ENCODE measurements at regions not wholly inside any gene's neighbourhood (a gene's known extent, or its start where the extent isn't known, plus 50 kb on each side); places are given as distances from the start of the nearest gene placed in this dataset.

DNA sequence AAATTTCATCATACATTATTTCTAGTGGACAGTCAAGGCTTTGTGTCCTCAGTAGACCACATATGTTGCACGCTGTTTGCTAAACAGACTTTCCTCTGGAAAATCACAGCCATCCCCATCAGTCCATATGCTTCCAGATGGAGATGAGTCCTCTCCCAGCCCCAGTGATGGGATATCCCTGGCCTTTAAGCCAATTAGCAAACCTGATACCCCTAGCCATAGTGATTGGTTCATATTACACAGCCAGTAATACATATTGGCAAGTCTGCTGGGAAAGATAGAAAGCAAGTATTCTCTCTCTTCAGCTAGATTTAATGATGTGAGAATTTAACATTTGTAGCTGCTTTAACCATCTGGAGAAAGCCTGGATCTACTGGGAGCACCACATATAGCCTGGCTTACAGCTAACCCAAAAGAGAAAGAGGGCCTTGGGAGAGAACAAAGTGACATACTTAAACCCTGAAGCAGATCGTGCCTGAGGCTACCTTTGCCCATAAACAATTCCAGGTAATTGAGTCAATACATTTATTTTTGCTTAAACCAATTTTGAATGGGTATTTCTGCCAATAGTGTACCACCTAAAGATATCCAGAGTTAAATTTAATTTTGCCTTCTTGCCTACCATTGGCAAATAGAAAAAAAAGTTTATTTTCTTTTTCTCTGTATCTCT is 103.5 kb upstream of the HIVEP1 start:
- no peak for TF ChIP-seq TAF1 (IDR thresholded peaks at IDR 0.05; ENCODE audit: borderline replicate concordance, insufficient read depth, low read length)
- no peak for TF ChIP-seq POLR2AphosphoS5 (IDR thresholded peaks at IDR 0.05; ENCODE audit: low read depth, low read length)
- TF ChIP-seq, protein P1, sequence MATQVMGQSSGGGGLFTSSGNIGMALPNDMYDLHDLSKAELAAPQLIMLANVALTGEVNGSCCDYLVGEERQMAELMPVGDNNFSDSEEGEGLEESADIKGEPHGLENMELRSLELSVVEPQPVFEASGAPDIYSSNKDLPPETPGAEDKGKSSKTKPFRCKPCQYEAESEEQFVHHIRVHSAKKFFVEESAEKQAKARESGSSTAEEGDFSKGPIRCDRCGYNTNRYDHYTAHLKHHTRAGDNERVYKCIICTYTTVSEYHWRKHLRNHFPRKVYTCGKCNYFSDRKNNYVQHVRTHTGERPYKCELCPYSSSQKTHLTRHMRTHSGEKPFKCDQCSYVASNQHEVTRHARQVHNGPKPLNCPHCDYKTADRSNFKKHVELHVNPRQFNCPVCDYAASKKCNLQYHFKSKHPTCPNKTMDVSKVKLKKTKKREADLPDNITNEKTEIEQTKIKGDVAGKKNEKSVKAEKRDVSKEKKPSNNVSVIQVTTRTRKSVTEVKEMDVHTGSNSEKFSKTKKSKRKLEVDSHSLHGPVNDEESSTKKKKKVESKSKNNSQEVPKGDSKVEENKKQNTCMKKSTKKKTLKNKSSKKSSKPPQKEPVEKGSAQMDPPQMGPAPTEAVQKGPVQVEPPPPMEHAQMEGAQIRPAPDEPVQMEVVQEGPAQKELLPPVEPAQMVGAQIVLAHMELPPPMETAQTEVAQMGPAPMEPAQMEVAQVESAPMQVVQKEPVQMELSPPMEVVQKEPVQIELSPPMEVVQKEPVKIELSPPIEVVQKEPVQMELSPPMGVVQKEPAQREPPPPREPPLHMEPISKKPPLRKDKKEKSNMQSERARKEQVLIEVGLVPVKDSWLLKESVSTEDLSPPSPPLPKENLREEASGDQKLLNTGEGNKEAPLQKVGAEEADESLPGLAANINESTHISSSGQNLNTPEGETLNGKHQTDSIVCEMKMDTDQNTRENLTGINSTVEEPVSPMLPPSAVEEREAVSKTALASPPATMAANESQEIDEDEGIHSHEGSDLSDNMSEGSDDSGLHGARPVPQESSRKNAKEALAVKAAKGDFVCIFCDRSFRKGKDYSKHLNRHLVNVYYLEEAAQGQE (IDR thresholded peaks at IDR 0.05; ENCODE audit: insufficient read depth in 1 of 2, low read depth in 2 of 2, low read length in 2 of 2), result no peak
- TF ChIP-seq SIN3A (IDR thresholded peaks at IDR 0.05; ENCODE audit: borderline replicate concordance, insufficient read depth, low read length), result no peak
